Epithelial cell of prostate (primary cell): ENCODE measurements at regions not wholly inside any gene's neighbourhood (a gene's known extent, or its start where the extent isn't known, plus 50 kb on each side); places are given as distances from the start of the nearest gene placed in this dataset.
"Not testable (repeated sequence)": the region's sequence is repeated elsewhere in the genome, so short reads cannot be mapped to it uniquely, and the experiment has no call there.

Experiments
- DNase-seq: peaks from one replicate; pipeline ENCODE4 v3.0.0-alpha.2; 2011; ENCODE audit warnings: low read depth, low spot score
- H3K27ac ChIP-seq: fragments of 450-650 bp; 2 replicates; pipeline ENCODE4 v1.5.1; 2017; ENCODE audit warnings: mild to moderate bottlenecking

DNA sequence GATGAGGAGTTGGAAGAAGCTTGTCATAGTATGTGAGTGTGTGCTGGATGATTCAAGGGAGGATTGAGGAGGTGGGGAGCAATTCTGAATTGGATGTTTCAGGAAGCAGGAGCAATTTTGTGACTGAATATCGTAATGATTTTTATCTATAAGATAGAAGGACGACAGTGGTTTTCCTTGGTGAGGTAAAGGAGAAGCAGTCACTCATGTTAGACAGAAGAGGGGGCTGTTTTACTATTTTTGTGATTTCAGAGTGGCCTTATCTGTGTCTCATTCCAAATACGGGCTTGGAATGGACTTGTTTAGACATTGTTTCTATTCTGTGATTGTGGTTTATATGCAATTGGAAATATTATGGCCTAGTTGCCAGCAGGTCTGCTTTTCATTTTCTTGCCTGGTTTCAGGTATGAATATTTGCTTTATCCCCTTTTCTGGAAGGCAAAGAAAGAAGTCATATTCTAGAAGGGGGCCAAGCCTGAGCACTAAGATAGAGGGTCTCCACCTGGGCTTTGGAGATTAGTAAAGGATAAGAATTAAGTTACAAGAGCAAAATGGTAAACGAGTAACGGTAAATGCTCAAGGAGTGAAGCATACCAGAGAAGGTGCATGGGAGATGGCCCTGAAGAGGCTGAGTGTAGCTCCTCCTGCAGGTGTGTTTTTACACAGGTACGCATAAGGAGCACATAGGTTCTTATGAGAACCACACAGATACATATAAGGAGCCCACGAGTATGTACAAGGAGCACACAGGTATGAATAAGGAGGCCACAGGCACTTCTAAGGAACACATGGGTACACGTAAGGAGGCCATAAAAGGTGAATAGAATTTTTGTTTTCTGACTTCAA is 124.6 kb upstream of the KCNAB1 start:
- no peak overlapping the region for H3K27ac ChIP-seq
- peak; percentile 5 for DNase-seq

- H3K27ac ChIP-seq, result no peak overlapping the region
- no peak for DNase-seq
These were observed 123.5 kb upstream of the KCNAB1 start for GRCh38 chr3:155996882-155997281.

DNA sequence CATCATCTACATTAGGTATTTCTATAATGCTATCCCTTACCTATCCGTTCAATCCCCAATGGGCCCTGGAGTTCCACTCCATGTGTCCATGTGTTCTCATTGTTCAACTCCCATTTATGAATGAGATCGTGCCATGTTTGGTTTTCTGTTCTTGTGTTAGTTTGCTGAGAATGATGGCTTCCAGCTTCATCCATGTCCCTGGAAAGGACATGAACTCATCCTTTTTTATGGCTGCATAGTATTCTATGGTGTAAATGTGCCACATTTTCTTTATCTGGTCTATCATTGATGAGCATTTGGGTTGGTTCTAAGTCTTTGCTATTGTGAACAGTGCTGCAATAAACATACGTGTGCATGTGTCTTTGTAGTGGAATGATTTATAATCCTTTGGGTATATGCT is 122.2 kb upstream of the KCNAB1 start:
- DNase-seq, H3K27ac ChIP-seq: not testable (repeated sequence)

DNA sequence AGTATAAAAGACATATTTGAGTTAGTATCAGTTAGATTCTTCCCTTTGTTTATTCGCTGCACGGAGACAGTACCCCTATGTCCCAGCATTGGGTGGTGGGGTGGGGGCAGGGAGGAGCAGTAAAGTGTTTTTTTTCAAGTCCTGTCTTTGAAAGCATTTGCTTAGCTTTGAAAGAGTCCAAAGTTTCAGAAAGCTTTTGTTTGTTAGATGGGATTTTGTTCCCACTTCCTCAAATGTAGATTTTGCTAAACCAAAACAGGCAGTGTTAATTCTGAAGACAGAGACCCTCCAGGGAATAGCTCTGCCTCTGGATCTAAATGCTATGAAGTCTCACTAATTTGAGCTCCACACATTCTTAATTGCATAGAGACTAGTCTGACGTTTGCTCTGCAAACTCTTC is 114.6 kb upstream of the KCNAB1 start:
- no peak overlapping the region for H3K27ac ChIP-seq
- no peak for DNase-seq

- H3K27ac ChIP-seq, result no peak overlapping the region
- no peak for DNase-seq
These were observed 109.5 kb upstream of the KCNAB1 start for GRCh38 chr3:156010829-156011228.

- no peak for DNase-seq
- H3K27ac ChIP-seq, result no peak overlapping the region
These were observed 105.9 kb upstream of the KCNAB1 start for GRCh38 chr3:156014489-156014888.

DNA sequence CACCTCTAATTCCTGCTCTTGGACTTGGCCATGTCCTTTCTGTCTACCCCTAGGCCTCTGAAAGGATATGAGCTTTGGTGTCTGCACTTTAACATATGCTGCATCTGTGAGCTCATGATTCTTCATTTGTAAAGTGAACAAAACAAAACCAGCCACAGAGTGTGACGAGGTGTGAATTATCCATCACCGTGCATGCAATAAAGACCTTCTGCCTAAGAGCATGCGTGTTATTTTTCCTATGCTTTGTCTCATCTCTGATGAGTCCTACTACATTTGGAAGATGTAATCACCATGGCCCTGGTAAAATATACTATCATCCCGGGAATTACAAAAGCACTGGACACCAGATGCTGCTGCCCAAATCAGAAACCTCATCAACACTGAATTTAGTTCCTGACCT is 103.5 kb upstream of the KCNAB1 start:
- no peak overlapping the region for H3K27ac ChIP-seq
- no peak for DNase-seq

DNA sequence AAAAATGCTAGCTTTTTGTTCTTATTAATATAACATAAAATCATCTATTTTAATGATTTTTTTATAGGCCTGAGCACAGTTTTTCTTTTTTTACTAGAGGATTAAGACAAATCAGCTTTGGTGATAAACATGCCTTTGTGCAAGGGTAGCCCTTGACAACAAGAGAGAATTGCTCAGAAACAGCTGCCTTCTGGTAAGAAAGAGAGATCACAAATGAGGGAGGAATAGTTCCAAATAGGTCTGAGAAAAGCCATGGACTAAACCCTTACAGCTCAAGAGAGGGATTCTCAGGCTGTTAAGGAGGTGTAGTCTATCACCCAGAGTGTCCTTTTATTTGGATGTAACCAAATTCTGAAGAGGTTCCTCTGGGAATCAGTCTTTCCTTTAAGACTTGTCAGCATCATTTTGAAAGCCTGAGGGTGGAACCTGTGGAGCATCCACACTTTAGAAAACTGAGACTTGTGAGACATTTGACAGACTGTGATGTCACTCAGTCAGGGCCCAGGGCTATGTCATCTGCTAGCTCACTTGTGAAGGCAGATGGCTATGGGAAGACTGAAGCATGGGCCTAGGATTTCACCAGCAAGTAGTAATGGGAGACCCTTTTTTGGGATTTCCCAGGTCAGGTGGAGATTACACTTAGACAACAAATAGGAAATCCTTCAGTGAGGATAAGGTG is 102.9 kb upstream of the KCNAB1 start:
- H3K27ac ChIP-seq, result no peak overlapping the region

GRCh38 chr3:156024904-156025533 is 95.4 kb upstream of the KCNAB1 start:
- H3K27ac ChIP-seq, result no peak overlapping the region
- no peak for DNase-seq

More for the DNA sequence above, 102.9 kb upstream of the KCNAB1 start:
- DNase-seq, result no peak

DNA sequence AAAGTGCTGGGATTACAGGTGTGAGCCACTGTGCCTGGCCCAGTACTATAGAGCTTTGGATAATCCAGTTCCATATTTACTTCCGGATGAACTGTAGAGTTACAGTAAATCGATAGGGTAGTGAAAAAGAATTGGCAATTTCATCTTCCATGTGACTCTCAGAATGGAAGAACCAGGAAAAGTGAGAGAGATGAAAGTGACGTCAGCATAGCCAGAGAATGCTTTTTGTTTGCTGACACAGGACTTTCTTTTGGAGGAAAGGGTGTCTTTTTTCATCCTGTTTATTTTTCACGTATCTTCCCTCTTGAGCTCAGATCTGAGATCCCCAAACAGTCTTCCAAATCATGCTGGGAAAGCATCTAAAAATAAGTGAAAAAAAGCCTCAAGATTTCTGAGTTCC is 91.2 kb upstream of the KCNAB1 start:
- DNase-seq, result no peak
- no peak overlapping the region for H3K27ac ChIP-seq

DNA sequence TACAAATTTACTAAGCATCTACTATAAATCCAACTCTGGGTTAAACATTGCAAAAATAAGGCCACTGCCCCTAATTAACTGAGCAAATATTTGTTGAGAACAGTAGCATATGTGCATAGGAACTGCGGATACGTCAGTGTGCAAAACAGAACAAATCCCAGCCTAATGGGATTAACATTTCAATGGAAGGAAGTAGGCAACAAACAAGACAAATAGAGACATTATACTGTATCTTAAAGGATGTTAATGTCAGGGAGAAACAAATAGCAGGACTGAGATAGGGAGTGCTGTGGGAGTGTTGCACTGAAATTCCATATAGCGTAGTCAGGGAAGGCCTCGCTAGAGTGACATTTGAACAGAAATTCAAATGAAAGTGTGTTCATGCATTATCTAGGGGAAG is 89.7 kb upstream of the KCNAB1 start:
- no peak for DNase-seq
- no peak overlapping the region for H3K27ac ChIP-seq

- no peak for DNase-seq
- no peak overlapping the region for H3K27ac ChIP-seq
These were observed 87.0 kb upstream of the KCNAB1 start for GRCh38 chr3:156033428-156033827.

DNA sequence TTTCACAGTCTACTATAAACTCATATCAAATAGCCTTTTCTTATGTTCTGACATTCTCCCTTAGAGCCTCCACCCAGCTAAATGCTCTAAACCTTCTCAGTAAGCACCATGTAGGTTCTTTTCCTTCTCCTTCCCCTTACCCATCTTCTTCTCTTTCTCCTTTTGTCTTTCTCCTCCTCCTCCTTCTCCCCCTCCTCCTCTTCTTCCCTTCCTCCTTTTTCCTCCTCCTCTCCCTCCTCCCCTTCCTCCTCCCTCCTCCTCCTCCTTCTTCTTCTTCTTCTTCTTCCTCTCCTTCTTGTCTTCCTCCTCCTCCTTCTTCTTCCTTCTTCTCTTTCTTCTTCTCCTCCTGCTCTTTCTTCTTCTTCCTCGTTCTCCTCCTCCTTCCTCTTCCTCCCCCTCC is 85.2 kb upstream of the KCNAB1 start:
- no peak for DNase-seq
- H3K27ac ChIP-seq, result no peak overlapping the region

DNA sequence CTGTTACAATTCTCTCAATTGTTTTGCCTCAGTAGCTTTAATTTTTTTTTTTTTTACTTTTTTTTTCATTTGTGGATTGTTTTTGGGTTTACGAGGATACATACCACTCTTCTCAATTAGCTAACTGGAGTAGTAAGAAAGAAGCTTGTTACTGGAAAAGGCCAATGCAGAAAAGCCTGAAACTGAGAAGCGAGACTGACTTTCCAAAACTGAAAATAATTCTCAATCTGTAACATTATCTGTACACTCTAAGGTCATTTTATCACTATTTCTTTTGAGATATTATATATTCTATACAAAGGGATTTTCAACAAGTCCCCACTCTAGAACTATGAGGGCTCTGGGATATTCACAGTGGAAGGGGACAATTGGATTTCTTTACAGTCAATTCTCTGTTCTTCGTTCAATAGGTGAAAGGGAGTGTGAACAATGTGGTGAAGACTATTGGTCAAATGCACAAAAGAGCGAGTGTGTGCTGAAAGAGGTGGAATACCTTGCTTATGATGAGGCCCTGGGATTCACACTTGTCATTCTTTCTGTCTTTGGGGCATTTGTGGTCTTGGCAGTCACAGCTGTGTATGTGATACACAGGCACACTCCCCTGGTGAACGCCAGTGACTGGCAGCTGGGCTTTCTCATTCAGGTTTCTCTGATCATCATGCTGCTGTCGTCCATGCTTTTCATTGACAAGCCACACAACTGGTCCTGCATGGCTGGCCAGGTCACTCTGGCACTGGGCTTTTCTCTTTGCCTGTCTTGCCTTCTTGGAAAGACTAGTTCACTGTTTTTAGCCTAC is 83.9 kb upstream of the KCNAB1 start:
- no peak overlapping the region for H3K27ac ChIP-seq
- DNase-seq, result no peak

DNA sequence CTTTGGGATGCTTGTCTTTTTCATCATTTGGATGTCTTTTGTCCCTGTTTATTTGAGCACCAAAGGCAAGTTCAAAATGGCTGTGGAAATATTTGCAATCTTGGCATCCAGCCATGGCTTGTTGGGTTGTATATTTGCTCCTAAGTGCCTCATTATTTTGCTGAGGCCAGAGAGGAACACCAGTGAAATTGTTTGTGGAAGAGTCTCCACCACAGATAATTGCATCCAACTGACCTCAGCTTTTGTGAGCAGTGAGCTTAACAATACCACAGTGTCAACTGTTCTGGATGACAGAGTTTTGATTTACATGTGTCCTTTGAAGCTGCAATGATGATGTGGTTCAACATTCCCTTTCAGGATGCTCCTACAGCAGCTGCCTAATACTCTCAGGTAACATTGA is 83.0 kb upstream of the KCNAB1 start:
- no peak for DNase-seq
- no peak overlapping the region for H3K27ac ChIP-seq

DNA sequence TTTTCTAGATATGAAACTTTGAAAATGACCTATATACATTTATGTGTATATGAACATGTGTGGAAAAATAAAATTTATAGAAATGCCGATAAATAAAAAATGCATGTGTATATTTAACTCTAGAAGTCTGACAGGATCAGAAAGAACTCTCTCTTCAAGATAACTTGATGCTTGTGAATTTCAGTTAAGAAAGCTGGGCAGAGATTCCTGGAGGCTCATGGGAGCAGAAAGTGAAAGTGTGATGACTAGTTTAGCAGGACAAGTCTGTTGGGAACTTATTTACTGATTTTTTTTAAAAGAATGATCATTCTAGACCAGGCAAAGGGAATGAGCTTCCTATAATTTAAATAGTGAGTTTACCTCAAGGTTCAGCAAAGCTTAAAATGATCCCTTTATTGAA is 81.5 kb upstream of the KCNAB1 start:
- H3K27ac ChIP-seq, result no peak overlapping the region

DNA sequence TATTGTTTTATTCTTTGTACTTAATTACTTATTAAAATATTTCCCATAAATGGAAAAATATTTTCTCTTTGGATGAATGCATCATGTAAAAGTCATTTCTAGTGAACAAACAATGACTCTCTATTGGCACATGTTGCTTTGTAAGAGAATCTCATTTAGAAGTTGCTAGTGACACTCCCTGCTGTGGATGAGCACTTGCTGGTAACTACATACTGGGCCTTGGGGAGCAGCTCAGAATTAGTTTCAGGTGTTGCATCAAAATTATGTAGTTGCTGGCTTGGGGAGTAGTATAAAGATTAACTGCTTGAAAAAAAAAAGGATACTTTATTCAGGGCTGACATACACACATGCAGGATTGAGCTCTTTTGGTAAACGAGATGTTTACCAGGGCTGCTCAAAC is 80.3 kb upstream of the KCNAB1 start:
- DNase-seq, result no peak
- H3K27ac ChIP-seq, result no peak overlapping the region

More for the DNA sequence above, 81.5 kb upstream of the KCNAB1 start:
- no peak for DNase-seq

DNA sequence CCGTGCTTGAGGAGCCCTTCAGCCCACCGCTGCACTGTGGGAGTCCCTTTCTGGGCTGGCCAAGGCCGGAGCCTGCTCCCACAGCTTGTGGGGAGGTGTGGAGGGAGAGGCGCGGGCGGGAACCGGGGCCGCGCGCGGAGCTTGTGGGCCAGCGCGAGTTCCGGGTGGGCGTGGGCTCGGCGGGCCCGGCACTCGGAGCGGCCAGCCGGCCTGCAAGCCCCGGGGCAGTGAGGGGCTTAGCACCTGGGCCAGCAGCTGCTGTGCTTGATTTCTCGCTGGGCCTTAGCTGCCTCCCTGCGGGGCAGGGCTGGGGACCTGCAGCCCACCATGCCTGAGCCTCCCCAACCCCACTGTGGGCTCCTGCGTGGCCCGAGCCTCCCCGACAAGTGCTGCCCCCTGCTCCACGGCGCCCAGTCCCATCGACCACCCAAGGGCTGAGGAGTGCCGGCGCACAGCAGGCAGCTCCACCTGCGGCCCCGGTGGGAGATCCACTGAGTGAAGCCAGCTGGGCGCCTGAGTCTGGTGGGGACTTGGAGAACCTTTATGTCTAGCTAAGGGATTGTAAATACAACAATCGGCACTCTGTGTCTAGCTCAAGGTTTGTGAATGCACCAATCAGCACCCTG is 79.0 kb upstream of the KCNAB1 start:
- not testable (repeated sequence) for H3K27ac ChIP-seq, DNase-seq

GRCh38 chr3:156041856-156042255 is 78.5 kb upstream of the KCNAB1 start:
- not testable (repeated sequence) for H3K27ac ChIP-seq, DNase-seq
